ENCODE measurements at regions not wholly inside any gene's neighbourhood (a gene's known extent, or its start where the extent isn't known, plus 50 kb on each side); places are given as distances from the start of the nearest gene placed in this dataset.
A peak's percentile ranks its signal among the peaks of the same experiment; 100 is the strongest.

DNA sequence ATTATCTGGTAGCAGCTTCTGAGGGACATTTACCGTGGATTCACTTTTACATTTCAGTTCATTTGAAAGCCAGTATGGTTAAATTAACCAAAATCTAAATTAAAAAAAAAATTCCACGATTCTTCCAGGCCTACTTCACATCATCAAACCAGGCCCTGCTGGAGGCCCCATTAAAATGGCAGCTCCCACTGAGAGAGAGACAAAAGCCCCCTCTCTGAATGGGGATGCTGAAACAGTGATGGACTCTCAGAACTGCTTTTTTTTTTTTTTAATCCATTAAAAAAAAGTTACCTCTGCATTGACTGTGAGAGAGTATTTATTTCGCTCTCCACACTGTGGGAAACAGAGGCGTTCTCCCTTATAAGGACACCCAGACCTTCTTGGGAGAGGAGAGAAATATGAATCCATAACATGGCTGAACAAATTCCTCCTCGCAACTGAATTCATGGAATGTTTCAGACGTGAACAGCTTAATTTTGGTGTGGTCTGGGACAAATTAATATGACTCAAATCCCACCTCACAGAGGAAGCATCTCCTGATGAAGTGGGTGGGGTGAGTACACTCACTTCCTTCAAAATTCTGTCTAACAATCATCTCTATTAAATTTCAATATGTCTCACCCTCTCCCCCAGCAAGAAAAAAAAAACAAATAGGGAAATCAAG lies 73.5 kb downstream of the SAMD9 start:
- no peaks in the 10 kb centered on the region for H4K20me1 ChIP-seq (ENCODE audit: insufficient read depth)
- no peak overlapping the region for H3K4me3 ChIP-seq (ENCODE audit: low read depth in 2 of 2, low read length in 1 of 2)
- DNase-seq, result no peak
- ChIA-PET CTCF (interaction anchor here (1.4 to 1.9 kb wide), 3 partner anchors 14 to 434 kb away, joined by 4 to 6 read pairs (median 5); no protein-coding TSS in a partner anchor), POLR2A (interaction anchor here (1.0 kb wide), 1 partner anchor 210 kb away, joined by 3 read pairs; no protein-coding TSS in a partner anchor)
- no peaks in the 10 kb centered on the region for H3K9me2 ChIP-seq
- H3K9ac ChIP-seq, result no peak overlapping the region
- peak overlapping the region; percentile 73 for H2AFZ ChIP-seq (ENCODE audit: low read depth)
- no peaks in the 10 kb centered on the region for H3K79me2 ChIP-seq (ENCODE audit: insufficient read depth)
- no peaks in the 10 kb centered on the region for H3K27me3 ChIP-seq (ENCODE audit: insufficient read depth)
- peak overlapping the region; percentile 0 to 3; a peak in 1 of 4 replicates for H3K27ac ChIP-seq (ENCODE audit: low read depth in 2 of 2, low read length in 1 of 2)
- no peak for TF ChIP-seq EZH2phosphoT487 (IDR thresholded peaks at IDR 0.05; ENCODE audit: borderline replicate concordance, low read depth)
- TF ChIP-seq NRF1 (IDR thresholded peaks at IDR 0.05; ENCODE audit: low read depth, low read length), result no peak
- TF ChIP-seq, protein P1, sequence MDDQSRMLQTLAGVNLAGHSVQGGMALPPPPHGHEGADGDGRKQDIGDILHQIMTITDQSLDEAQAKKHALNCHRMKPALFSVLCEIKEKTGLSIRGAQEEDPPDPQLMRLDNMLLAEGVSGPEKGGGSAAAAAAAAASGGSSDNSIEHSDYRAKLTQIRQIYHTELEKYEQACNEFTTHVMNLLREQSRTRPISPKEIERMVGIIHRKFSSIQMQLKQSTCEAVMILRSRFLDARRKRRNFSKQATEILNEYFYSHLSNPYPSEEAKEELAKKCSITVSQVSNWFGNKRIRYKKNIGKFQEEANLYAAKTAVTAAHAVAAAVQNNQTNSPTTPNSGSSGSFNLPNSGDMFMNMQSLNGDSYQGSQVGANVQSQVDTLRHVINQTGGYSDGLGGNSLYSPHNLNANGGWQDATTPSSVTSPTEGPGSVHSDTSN (IDR thresholded peaks at IDR 0.05), result no peak
- no peak for TF ChIP-seq ELF1 (IDR thresholded peaks at IDR 0.05)
- no peak for TF ChIP-seq RXRA (IDR thresholded peaks at IDR 0.05; ENCODE audit: borderline replicate concordance, low read depth)
- TF ChIP-seq, protein P2, sequence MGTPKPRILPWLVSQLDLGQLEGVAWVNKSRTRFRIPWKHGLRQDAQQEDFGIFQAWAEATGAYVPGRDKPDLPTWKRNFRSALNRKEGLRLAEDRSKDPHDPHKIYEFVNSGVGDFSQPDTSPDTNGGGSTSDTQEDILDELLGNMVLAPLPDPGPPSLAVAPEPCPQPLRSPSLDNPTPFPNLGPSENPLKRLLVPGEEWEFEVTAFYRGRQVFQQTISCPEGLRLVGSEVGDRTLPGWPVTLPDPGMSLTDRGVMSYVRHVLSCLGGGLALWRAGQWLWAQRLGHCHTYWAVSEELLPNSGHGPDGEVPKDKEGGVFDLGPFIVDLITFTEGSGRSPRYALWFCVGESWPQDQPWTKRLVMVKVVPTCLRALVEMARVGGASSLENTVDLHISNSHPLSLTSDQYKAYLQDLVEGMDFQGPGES (IDR thresholded peaks at IDR 0.05; ENCODE audit: low read depth, low read length), result no peak
- no peak for TF ChIP-seq FOXM1 (IDR thresholded peaks at IDR 0.05; ENCODE audit: low read depth)
- peak; percentile 23; the same call in 1 of the 2 replicates for TF ChIP-seq TCF12 (IDR thresholded peaks at IDR 0.05)
- WGBS (ENCODE audit: low lambda C conversion rate), result 70% methylated on average over 6 of the region's 6 CpGs
- H3K4me2 ChIP-seq, result no peak overlapping the region
- H3K9me3 ChIP-seq, result 0 out of 2 replicates have a peak, but pooled peaks cover 8% of the 10 kb centered on the region
- no peaks in the 10 kb centered on the region for H3K36me3 ChIP-seq (replicated peaks in 1 of 2; ENCODE audit: control insufficient read depth in 1 of 2, insufficient read depth in 2 of 2, low read length in 1 of 2)
- peaks cover 3 to 5% of the 10 kb centered on the region in 2 experiments; a peak in 2 of 4 replicates for H3K4me1 ChIP-seq (ENCODE audit: control insufficient read depth in 1 of 2, insufficient read depth in 2 of 2, low read depth in 1 of 2, low read length in 1 of 2)
- peaks cover 5% of the 10 kb centered on the region for H3F3A ChIP-seq (replicated peaks; ENCODE audit: insufficient read depth)

DNA sequence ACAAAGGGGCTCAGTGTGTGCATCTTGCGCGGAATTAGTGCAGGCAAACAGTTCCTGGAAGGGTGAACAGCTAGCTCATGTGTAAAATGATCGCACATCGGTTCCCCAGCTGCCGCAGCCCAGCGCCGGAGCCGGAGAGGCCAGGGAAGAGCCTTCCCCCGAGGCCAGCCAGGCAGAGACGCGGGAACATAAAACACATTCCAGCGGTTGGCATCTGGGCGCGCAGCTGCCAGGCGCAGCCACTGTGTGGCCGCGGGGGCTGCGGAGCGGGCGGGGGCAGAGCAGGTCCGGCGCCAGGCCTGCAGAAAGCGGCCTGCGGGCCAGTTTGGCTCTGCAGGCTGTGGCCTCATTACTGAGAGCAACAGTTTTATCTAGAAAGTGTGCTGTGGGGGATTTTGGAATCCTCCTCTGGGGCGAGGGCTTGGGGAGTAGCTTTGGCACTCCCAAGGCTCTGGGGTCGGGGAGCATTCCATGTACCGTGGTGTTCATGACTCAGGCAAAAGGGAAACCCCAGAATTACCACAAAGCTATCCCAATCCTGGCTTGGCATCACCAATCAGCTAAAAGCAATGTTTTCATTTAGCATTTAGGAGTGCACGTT lies 74.3 kb downstream of the SAMD9 start:
- H2AFZ ChIP-seq (ENCODE audit: low read depth), result peak overlapping the region; percentile 73; the same call in 1 of the 2 replicates
- H3K4me1 ChIP-seq (ENCODE audit: control insufficient read depth in 1 of 2, insufficient read depth in 2 of 2, low read depth in 1 of 2, low read length in 1 of 2), result peaks cover 3 to 5% of the 10 kb centered on the region in 2 experiments; a peak in 2 of 4 replicates
- CTCF ChIA-PET, result interaction anchor here (1.0 to 1.9 kb wide), 4 partner anchors 15 to 433 kb away, joined by 3 to 6 read pairs (median 4); no protein-coding TSS in a partner anchor
- no peaks in the 10 kb centered on the region for H3K27me3 ChIP-seq (ENCODE audit: insufficient read depth)
- H3F3A ChIP-seq (replicated peaks; ENCODE audit: insufficient read depth), result peaks cover 5% of the 10 kb centered on the region
- WGBS (ENCODE audit: low lambda C conversion rate), result 71% methylated on average over 28 of the region's 28 CpGs
- POLR2A ChIA-PET, result interaction anchor here (1.0 kb wide), 1 partner anchor 209 kb away, joined by 3 read pairs; no protein-coding TSS in a partner anchor
- no peaks in the 10 kb centered on the region for H3K79me2 ChIP-seq (ENCODE audit: insufficient read depth)
- H3K9ac ChIP-seq, result no peak overlapping the region
- TF ChIP-seq, protein P2 (IDR thresholded peaks at IDR 0.05; ENCODE audit: low read depth, low read length), result no peak
- TF ChIP-seq RCOR1 (IDR thresholded peaks at IDR 0.05; ENCODE audit: low read length), result peak; percentile 28; the same call in 1 of the 2 replicates
- no peaks in the 10 kb centered on the region for H3K9me2 ChIP-seq
- DNase-seq, result peak; percentile 80
- H3K4me3 ChIP-seq (ENCODE audit: low read depth in 2 of 2, low read length in 1 of 2), result no peak overlapping the region
- H3K4me2 ChIP-seq, result no peak overlapping the region
- no peaks in the 10 kb centered on the region for H4K20me1 ChIP-seq (ENCODE audit: insufficient read depth)
- H3K36me3 ChIP-seq (replicated peaks in 1 of 2; ENCODE audit: control insufficient read depth in 1 of 2, insufficient read depth in 2 of 2, low read length in 1 of 2), result no peaks in the 10 kb centered on the region
- H3K27ac ChIP-seq (ENCODE audit: low read depth in 2 of 2, low read length in 1 of 2), result no peak overlapping the region
- H3K9me3 ChIP-seq, result no peaks in the 10 kb centered on the region

Data from SK-N-SH (cell line).